K562 (cell line): ENCODE measurements at regions not wholly inside any gene's neighbourhood (a gene's known extent, or its start where the extent isn't known, plus 50 kb on each side); places are given as distances from the start of the nearest gene placed in this dataset.
"Not testable (repeated sequence)": the region's sequence is repeated elsewhere in the genome, so short reads cannot be mapped to it uniquely, and the experiment has no call there.

Experiments
- ATAC-seq: fragments of 200-7000 bp; cut with Tn5 transposase; 3 replicates; pipeline ENCODE4 v1.9.1; 2020; ENCODE audit warnings: moderate library complexity
- BruUV-seq: library from RNA; stranded (reverse); fragments of 400-500 nt; replicated peaks from 2 replicates; lab custom pipeline; 2021; lab: Mats Ljungman, UMichigan
- CTCF ChIA-PET: fragments of 300-600 bp; formaldehyde crosslinking; extraction: SDS; loops from one replicate; lab custom pipeline; 2021; ENCODE audit warnings: low intra/inter-chr PET ratio; lab: Yijun Ruan, JAX
- POLR2A ChIA-PET: fragments of 300-600, 350-650 bp; sonication (Branson Sonifier 250); formaldehyde crosslinking; extraction: SDS; loops from one replicate; lab custom pipeline; 2021; ENCODE audit warnings: antibody characterized with exemption, inconsistent platforms; lab: Yijun Ruan, JAX
- DNase-seq, 4 experiments: peaks; one replicate each; pipeline versions ENCODE4 v3.0.0 to v3.0.0-alpha.2; 2011 to 2018; ENCODE audit warnings: low spot score in 3 of 4, mixed read lengths in 3 of 4; ENCODE audit errors: extremely low read depth in 1 of 4
- FAIRE-seq: peaks from 2 replicates; lab custom pipeline; 2011; peaks lifted over from hg19 to GRCh38; lab: Jason Lieb, UNC
- H2AFZ ChIP-seq: 2 replicates; pipeline ENCODE4 v1.6.0; 2011; ENCODE audit warnings: low read depth, low read length, control low read depth, inconsistent platforms
- H3K27ac ChIP-seq: fragments of 200-600 bp; 3 replicates; pipeline ENCODE4 v1.8.0; 2011; ENCODE audit warnings: low read depth, mild to moderate bottlenecking, control low read depth, inconsistent platforms, low read length, moderate library complexity, mixed read lengths; ENCODE audit errors: extremely low read depth
- H3K27me3 ChIP-seq, 2 experiments: fragments of 300-600 bp in 1 of 2; 2 replicates in 1 of 2; 3 replicates in 1 of 2; pipeline versions ENCODE4 v1.6.0 to v1.8.0; 2011; ENCODE audit warnings: inconsistent platforms in 2 of 2, low read length in 2 of 2, mild to moderate bottlenecking in 1 of 2, mixed read lengths in 1 of 2, moderate library complexity in 1 of 2; ENCODE audit not compliant: control insufficient read depth in 2 of 2, insufficient read depth in 2 of 2
- H3K36me3 ChIP-seq: fragments of 300-600 bp; 3 replicates; pipeline ENCODE4 v1.8.0; 2011; ENCODE audit warnings: mild to moderate bottlenecking, low read length, inconsistent platforms; ENCODE audit not compliant: control insufficient read depth, insufficient read depth
- H3K4me1 ChIP-seq, 2 experiments: fragments of 200-600 bp in 1 of 2; replicated peaks in 1 of 2; 2 replicates in 1 of 2; 3 replicates in 1 of 2; pipeline versions ENCODE4 v1.5.1 to v1.8.0; 2011; ENCODE audit warnings: inconsistent platforms in 2 of 2, low read length in 2 of 2, mild to moderate bottlenecking in 1 of 2, mixed read lengths in 1 of 2, moderate library complexity in 1 of 2; ENCODE audit not compliant: control insufficient read depth in 2 of 2, insufficient read depth in 2 of 2
- H3K4me2 ChIP-seq: 2 replicates; pipeline ENCODE4 v1.6.1; 2011; ENCODE audit warnings: low read length, control low read depth, inconsistent platforms, mixed read lengths; ENCODE audit not compliant: insufficient read depth
- H3K4me3 ChIP-seq: fragments of 200-600 bp; sonication (generic), shearing (Covaris generic); 2 replicates; pipeline ENCODE4 v1.5.1; 2016; ENCODE audit warnings: control low read depth, inconsistent platforms
- H3K79me2 ChIP-seq: fragments of 200-600 bp; 3 replicates; pipeline ENCODE4 v1.8.0; 2011; ENCODE audit warnings: low read length, inconsistent platforms; ENCODE audit not compliant: control insufficient read depth, insufficient read depth
- H3K9ac ChIP-seq, 2 experiments: 2 replicates each; pipeline versions ENCODE4 v1.6.0 to v1.6.1; 2011; ENCODE audit warnings: low read depth in 2 of 2, low read length in 2 of 2, control low read depth in 1 of 2, inconsistent platforms in 1 of 2, mild to moderate bottlenecking in 1 of 2, mixed read lengths in 1 of 2; ENCODE audit not compliant: insufficient read depth in 1 of 2
- H3K9me1 ChIP-seq: one replicate; pipeline ENCODE4 v1.6.0; 2011; ENCODE audit warnings: inconsistent platforms, mild to moderate bottlenecking, low read length, moderate library complexity; ENCODE audit not compliant: control insufficient read depth, insufficient read depth
- H3K9me3 ChIP-seq: replicated peaks from 2 replicates; pipeline ENCODE4 v1.5.1; 2011; ENCODE audit warnings: low read depth, low read length, inconsistent platforms; ENCODE audit not compliant: control insufficient read depth, insufficient read depth
- H4K20me1 ChIP-seq: replicated peaks from 2 replicates; pipeline ENCODE4 v1.6.1; 2011; ENCODE audit warnings: low read length, inconsistent platforms, mixed read lengths; ENCODE audit not compliant: control insufficient read depth, insufficient read depth
- C11orf30 ChIP-seq: fragments of 450-650 bp; IDR thresholded peaks from 2 replicates; pipeline ENCODE4 v1.6.1; 2016; ENCODE audit warnings: low read depth, mild to moderate bottlenecking
- CXXC5 ChIP-seq: fragments of 250-450 bp; sonication (Bioruptor Pico); IDR thresholded peaks from 2 replicates; pipeline ENCODE4 v1.8.0; 2022; ENCODE audit warnings: inconsistent platforms, mild to moderate bottlenecking, moderate library complexity
- HDAC2 ChIP-seq: fragments of 450-650 bp; IDR thresholded peaks from 2 replicates; pipeline ENCODE4 v1.6.1; 2016; ENCODE audit warnings: mild to moderate bottlenecking
- HNRNPH1 ChIP-seq: fragments of 200-400 bp; formaldehyde crosslinking; optimal IDR thresholded peaks from 2 replicates; pipeline ENCODE3; 2017; ENCODE audit warnings: low read depth, mild to moderate bottlenecking, low read length, moderate library complexity
- POLR3A ChIP-seq: IDR thresholded peaks from 2 replicates; pipeline ENCODE4 v1.6.1; 2011; ENCODE audit warnings: borderline replicate concordance, mild to moderate bottlenecking, moderate library complexity; ENCODE audit not compliant: insufficient read length, insufficient read depth; ENCODE audit errors: extremely low read depth
- SAFB2 ChIP-seq: fragments of 200-400 bp; formaldehyde crosslinking; IDR thresholded peaks from 2 replicates; pipeline ENCODE4 v1.6.1; 2018; ENCODE audit warnings: borderline replicate concordance, low read length, low read depth, moderate library complexity; ENCODE audit not compliant: severe bottlenecking
- SIN3B ChIP-seq: fragments of 450-650 bp; IDR thresholded peaks from 2 replicates; pipeline ENCODE4 v1.6.1; 2017; ENCODE audit warnings: low read depth, mild to moderate bottlenecking, moderate library complexity
- SMAD4 ChIP-seq: fragments of 250-450 bp; sonication (Bioruptor Pico); conservative IDR thresholded peaks from 2 replicates; pipeline ENCODE4 v1.8.0; 2021; ENCODE audit warnings: inconsistent platforms, mild to moderate bottlenecking, moderate library complexity
- ZNF316 ChIP-seq: fragments of 450-650 bp; IDR thresholded peaks from 2 replicates; pipeline ENCODE4 v1.6.1; 2016
- ZNF583 ChIP-seq: fragments of 250-450 bp; sonication (Bioruptor Pico); IDR thresholded peaks from 2 replicates; pipeline ENCODE4 v1.4.0; 2020
- WGBS: fragments of 100-300 bp; shearing (Covaris generic); methylation state at CpG from one replicate; pipeline ENCODE4 v1.1.6; 2016; ENCODE audit warnings: low coverage, mixed read lengths; ENCODE audit not compliant: insufficient coverage; ENCODE audit errors: missing lambda C conversion rate; 5-methylcytosine and 5-hydroxymethylcytosine counted together
- in situ Hi-C: fragments of 300-500 bp; cut with MboI; formaldehyde crosslinking; loops from 4 replicates; pipeline ENCODE4 v1.15.0; 2018; ENCODE audit warnings: inconsistent platforms, mixed read lengths
- intact Hi-C: fragments of 100-400 bp; cut with micrococcal nuclease; formaldehyde crosslinking; loops from 2 replicates; pipeline ENCODE4 v1.14.2; 2022
- TF ChIP-seq, protein P1 (sequence below): sonication (generic); formaldehyde crosslinking; IDR thresholded peaks from 2 replicates; pipeline ENCODE4 v1.8.0; 2023; ENCODE audit warnings: missing genetic modification reagents, mild to moderate bottlenecking, borderline replicate concordance

DNA sequence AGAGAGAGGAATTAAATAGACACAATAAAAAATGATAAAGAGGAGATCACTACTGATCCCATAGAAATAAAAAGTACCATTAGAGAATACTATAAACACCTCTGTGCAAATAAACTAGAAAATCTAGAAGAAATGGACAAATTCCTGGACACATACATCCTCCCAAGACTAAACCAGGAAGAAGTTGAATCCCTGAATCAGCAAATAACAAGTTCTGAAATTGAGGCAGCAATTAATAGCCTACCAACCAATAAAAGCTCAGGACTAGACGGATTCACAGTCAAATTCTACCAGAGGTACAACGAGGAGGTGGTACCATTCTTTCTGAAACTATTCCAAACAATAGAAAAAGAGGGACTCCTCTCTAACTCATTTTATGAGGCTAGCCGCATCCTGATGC, 862.7 kb upstream of the NRXN1 start:
- H4K20me1 ChIP-seq, H3K4me1 ChIP-seq, H3K27me3 ChIP-seq, H3K9me1 ChIP-seq, H3K9ac ChIP-seq, BruUV-seq, H3K36me3 ChIP-seq, H2AFZ ChIP-seq, DNase-seq, H3K79me2 ChIP-seq, H3K27ac ChIP-seq, FAIRE-seq, H3K9me3 ChIP-seq, intact Hi-C loops, CTCF ChIA-PET, H3K4me2 ChIP-seq, ATAC-seq, in situ Hi-C loops, H3K4me3 ChIP-seq, POLR2A ChIA-PET: not testable (repeated sequence)
- WGBS: 0% methylated on average over 3 of the region's 3 CpGs
- TF ChIP-seq ZNF316: peak; percentile 45; the same call in 1 of the 2 replicates
- TF ChIP-seq C11orf30: 0 out of 2 replicates have a peak, but pooled peaks have one; percentile 6

DNA sequence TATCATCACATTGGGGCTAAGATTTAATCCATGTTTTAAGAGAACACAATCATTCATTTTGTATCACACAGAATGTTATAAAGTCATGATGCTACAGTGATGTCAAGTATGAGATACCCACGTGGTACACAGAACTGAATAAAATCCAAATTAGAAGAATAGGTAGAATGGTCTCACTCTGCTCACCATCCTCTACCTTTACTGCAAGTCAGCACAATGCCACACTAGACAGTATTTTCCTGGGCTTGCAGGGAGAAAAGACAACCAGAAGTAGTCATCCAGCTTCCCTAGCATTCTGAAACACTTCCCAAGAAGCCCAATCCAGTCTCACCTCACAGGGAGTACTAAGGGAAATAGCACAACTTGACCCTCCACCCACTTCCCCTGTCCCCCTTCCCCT, 856.2 kb upstream of the NRXN1 start:
- no peak overlapping the region for H3K9ac ChIP-seq
- intact Hi-C loops: no loop called here
- ChIA-PET POLR2A (no interaction called here), CTCF (no interaction called here)
- H3K9me1 ChIP-seq: no peaks in the 10 kb centered on the region
- 0% methylated on average over 1 of the region's 1 CpG for WGBS
- H3K4me1 ChIP-seq: no peaks in the 10 kb centered on the region
- no peaks in the 10 kb centered on the region for H3K79me2 ChIP-seq
- H3K36me3 ChIP-seq: no peaks in the 10 kb centered on the region
- BruUV-seq: no TSS peak
- no peaks in the 10 kb centered on the region for H3K9me3 ChIP-seq
- DNase-seq: no peak
- no peak for FAIRE-seq
- H3K27ac ChIP-seq: no peak overlapping the region
- ATAC-seq: no peak
- no peaks in the 10 kb centered on the region for H3K27me3 ChIP-seq
- no peak overlapping the region for H2AFZ ChIP-seq
- no peaks in the 10 kb centered on the region for H4K20me1 ChIP-seq
- no peak overlapping the region for H3K4me3 ChIP-seq
- in situ Hi-C loops: no loop called here
- no peak overlapping the region for H3K4me2 ChIP-seq
- TF ChIP-seq SAFB2 (no peak), CXXC5 (CRISPR knock-in tag) (no peak), POLR3A (no peak), SIN3B (no peak), ZNF583 (CRISPR knock-in tag) (no peak), SMAD4 (CRISPR knock-in tag) (no peak), HNRNPH1 (no peak), HDAC2 (no peak)
- TF ChIP-seq, protein P1, sequence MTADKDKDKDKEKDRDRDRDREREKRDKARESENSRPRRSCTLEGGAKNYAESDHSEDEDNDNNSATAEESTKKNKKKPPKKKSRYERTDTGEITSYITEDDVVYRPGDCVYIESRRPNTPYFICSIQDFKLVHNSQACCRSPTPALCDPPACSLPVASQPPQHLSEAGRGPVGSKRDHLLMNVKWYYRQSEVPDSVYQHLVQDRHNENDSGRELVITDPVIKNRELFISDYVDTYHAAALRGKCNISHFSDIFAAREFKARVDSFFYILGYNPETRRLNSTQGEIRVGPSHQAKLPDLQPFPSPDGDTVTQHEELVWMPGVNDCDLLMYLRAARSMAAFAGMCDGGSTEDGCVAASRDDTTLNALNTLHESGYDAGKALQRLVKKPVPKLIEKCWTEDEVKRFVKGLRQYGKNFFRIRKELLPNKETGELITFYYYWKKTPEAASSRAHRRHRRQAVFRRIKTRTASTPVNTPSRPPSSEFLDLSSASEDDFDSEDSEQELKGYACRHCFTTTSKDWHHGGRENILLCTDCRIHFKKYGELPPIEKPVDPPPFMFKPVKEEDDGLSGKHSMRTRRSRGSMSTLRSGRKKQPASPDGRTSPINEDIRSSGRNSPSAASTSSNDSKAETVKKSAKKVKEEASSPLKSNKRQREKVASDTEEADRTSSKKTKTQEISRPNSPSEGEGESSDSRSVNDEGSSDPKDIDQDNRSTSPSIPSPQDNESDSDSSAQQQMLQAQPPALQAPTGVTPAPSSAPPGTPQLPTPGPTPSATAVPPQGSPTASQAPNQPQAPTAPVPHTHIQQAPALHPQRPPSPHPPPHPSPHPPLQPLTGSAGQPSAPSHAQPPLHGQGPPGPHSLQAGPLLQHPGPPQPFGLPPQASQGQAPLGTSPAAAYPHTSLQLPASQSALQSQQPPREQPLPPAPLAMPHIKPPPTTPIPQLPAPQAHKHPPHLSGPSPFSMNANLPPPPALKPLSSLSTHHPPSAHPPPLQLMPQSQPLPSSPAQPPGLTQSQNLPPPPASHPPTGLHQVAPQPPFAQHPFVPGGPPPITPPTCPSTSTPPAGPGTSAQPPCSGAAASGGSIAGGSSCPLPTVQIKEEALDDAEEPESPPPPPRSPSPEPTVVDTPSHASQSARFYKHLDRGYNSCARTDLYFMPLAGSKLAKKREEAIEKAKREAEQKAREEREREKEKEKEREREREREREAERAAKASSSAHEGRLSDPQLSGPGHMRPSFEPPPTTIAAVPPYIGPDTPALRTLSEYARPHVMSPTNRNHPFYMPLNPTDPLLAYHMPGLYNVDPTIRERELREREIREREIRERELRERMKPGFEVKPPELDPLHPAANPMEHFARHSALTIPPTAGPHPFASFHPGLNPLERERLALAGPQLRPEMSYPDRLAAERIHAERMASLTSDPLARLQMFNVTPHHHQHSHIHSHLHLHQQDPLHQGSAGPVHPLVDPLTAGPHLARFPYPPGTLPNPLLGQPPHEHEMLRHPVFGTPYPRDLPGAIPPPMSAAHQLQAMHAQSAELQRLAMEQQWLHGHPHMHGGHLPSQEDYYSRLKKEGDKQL (CRISPR knock-in tag): no peak
